ENCODE measurements at regions not wholly inside any gene's neighbourhood (a gene's known extent, or its start where the extent isn't known, plus 50 kb on each side); places are given as distances from the start of the nearest gene placed in this dataset.

GRCh38 chr9:79395755-79396154, 176.0 kb upstream of the TLE4 start:
- Histone ChIP-seq H3K36me3 (no peaks in the 10 kb centered on the region), H3K27ac (no peak overlapping the region), H3K27me3 (peaks cover 26% of the 10 kb centered on the region), H3K4me3 (no peak overlapping the region), H3K9me3 (ENCODE audit: low read depth) (no peaks in the 10 kb centered on the region), H3K4me1 (ENCODE audit: low read depth) (no peaks in the 10 kb centered on the region)
- TF ChIP-seq, protein P1, sequence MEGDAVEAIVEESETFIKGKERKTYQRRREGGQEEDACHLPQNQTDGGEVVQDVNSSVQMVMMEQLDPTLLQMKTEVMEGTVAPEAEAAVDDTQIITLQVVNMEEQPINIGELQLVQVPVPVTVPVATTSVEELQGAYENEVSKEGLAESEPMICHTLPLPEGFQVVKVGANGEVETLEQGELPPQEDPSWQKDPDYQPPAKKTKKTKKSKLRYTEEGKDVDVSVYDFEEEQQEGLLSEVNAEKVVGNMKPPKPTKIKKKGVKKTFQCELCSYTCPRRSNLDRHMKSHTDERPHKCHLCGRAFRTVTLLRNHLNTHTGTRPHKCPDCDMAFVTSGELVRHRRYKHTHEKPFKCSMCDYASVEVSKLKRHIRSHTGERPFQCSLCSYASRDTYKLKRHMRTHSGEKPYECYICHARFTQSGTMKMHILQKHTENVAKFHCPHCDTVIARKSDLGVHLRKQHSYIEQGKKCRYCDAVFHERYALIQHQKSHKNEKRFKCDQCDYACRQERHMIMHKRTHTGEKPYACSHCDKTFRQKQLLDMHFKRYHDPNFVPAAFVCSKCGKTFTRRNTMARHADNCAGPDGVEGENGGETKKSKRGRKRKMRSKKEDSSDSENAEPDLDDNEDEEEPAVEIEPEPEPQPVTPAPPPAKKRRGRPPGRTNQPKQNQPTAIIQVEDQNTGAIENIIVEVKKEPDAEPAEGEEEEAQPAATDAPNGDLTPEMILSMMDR (IDR thresholded peaks at IDR 0.05; ENCODE audit: low read depth, low read length), result no peak
- no peak for DNase-seq (ENCODE audit: low read depth in 1 of 2, low spot score in 1 of 2)

GRCh38 chr9:79396168-79396567, 175.6 kb upstream of the TLE4 start:
- Histone ChIP-seq H3K27me3 (peaks cover 26% of the 10 kb centered on the region), H3K27ac (no peak overlapping the region), H3K4me3 (no peak overlapping the region), H3K4me1 (ENCODE audit: low read depth) (no peaks in the 10 kb centered on the region), H3K9me3 (ENCODE audit: low read depth) (no peaks in the 10 kb centered on the region), H3K36me3 (no peaks in the 10 kb centered on the region)
- DNase-seq (ENCODE audit: low read depth in 1 of 2, low spot score in 1 of 2), result no peak
- TF ChIP-seq, protein P1 (IDR thresholded peaks at IDR 0.05; ENCODE audit: low read depth, low read length), result no peak

- Histone ChIP-seq H3K27ac (no peak overlapping the region), H3K4me1 (ENCODE audit: low read depth) (no peaks in the 10 kb centered on the region), H3K36me3 (no peaks in the 10 kb centered on the region), H3K4me3 (no peak overlapping the region), H3K27me3 (peaks cover 10% of the 10 kb centered on the region), H3K9me3 (ENCODE audit: low read depth) (no peaks in the 10 kb centered on the region)
- DNase-seq (ENCODE audit: low read depth in 1 of 2, low spot score in 1 of 2), result no peak
- TF ChIP-seq, protein P1 (IDR thresholded peaks at IDR 0.05; ENCODE audit: low read depth, low read length), result no peak
These were observed 168.3 kb upstream of the TLE4 start for GRCh38 chr9:79403495-79403894.

GRCh38 chr9:79408200-79408599, 163.6 kb upstream of the TLE4 start:
- Histone ChIP-seq H3K27me3 (peaks cover 2% of the 10 kb centered on the region), H3K4me1 (ENCODE audit: low read depth) (no peaks in the 10 kb centered on the region), H3K9me3 (ENCODE audit: low read depth) (no peaks in the 10 kb centered on the region), H3K36me3 (no peaks in the 10 kb centered on the region), H3K27ac (no peak overlapping the region), H3K4me3 (no peak overlapping the region)
- TF ChIP-seq, protein P1 (IDR thresholded peaks at IDR 0.05; ENCODE audit: low read depth, low read length), result no peak
- no peak for DNase-seq (ENCODE audit: low read depth in 1 of 2, low spot score in 1 of 2)

DNA sequence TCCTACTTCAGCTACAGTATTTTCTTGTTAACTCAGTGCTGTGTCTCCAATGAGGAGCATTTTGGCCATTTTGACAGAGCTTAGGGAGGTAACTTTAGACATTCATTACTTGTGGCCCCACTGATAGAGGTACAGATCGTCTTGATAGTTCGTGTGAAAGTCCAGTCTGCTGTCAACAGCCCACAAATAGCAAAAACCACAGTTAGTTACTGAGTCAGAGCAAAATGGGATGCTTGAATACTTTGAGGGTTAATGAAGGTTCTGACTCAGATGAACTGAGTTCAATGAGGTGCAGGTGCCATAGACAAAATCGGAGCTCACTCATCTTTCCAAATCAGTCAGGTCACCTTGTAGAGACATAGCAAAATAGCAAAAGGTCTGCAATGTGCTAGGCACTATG, 163.1 kb upstream of the TLE4 start:
- Histone ChIP-seq H3K36me3 (no peaks in the 10 kb centered on the region), H3K4me3 (no peak overlapping the region), H3K27me3 (peaks cover 2% of the 10 kb centered on the region), H3K27ac (no peak overlapping the region), H3K4me1 (ENCODE audit: low read depth) (no peaks in the 10 kb centered on the region), H3K9me3 (ENCODE audit: low read depth) (no peaks in the 10 kb centered on the region)
- TF ChIP-seq, protein P1 (IDR thresholded peaks at IDR 0.05; ENCODE audit: low read depth, low read length), result no peak
- no peak for DNase-seq (ENCODE audit: low read depth in 1 of 2, low spot score in 1 of 2)
